Stimulated activated naive CD4-positive, alpha-beta T cell treated with Interleukin-2 at 50 U/mL for 16 hours (primary cell): ENCODE measurements at regions not wholly inside any gene's neighbourhood (a gene's known extent, or its start where the extent isn't known, plus 50 kb on each side); places are given as distances from the start of the nearest gene placed in this dataset.

Experiments
- DNase-seq: peaks from one replicate; lab custom pipeline; 2025; lab: John Stamatoyannopoulos, UW

DNA sequence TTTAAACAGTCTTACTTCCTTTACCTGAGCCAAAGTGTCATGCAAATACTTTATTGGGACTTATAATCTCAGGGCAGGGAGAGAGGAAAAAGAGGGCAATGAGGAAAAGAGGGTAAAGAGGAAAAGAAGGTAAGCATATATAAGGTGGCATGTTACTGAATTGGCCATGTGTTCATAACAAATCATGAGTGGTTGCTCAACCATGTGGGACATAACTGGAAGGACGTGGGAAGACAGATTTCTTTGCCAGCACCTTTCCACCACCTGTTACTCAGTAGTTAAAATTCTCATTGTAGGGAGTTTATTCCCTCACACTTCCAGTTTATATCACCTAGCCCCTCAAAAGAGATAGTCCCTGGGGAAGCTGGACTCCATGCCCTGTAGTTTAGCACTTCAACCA lies 54.7 kb upstream of the TPRG1 start:
- no peak for DNase-seq

DNA sequence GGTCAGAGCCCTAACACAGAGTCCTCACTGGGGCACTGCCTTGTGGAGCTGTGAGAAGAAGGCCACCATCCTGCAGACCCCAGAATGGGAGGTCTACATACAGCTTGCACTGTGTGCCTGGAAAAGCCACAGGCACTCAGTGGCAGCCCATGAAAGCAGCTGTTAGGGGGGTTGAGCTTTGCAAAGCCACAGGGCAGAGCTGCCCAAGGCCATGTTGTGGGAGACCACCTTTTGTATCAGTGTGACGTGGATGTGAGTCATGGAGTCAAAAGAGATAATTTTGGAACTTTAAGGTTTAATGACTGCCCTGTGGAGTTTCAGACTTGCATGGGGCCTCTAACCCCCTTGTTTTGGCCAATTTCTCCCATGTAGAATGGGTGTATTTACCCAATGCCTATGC lies 52.9 kb upstream of the TPRG1 start:
- DNase-seq, result no peak

DNA sequence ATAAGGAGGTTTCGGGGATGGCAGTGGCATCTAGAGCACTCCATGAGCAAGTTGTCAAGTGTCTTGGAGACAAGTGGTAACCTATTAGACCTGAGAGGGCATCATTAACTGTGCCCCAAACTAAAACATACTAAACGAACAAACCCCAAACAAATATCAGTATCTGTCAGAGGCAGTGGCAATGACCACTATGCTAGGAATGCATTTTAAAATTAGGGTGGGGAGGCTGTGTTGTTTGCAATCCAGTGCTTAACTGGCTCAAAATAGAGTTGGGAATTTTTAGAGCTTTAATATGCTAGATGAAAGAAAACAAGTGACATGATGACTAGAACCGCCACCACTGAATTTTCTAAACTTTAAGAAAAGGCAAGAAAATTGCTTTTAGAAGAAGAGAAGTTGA lies 51.8 kb upstream of the TPRG1 start:
- DNase-seq, result no peak

DNA sequence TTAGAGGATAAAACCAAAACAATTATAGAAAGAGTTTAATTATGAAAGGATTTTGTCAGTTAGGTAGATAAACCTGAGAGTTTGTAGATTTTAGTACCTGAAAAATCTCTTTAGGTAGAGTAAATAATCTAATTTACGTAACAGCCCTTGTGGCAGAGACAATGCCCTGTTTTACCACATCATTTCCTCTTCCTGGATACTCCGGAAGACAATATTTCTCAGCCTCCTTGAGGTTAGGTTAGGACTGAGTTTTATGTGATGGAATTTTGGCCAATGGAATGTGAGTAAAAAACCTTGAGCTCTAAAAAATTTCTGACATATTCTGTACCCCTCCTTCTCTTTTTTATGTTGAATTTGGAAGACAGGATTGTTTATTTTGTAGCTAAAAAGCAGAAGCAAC lies 50.7 kb upstream of the TPRG1 start:
- DNase-seq, result no peak
